ENCODE measurements at regions not wholly inside any gene's neighbourhood (a gene's known extent, or its start where the extent isn't known, plus 50 kb on each side); places are given as distances from the start of the nearest gene placed in this dataset.

- ChIA-PET POLR2A (no interaction called here), CTCF (interaction anchor here (0.6 kb wide), 1 partner anchor 10 kb away, joined by 5 read pairs; no protein-coding TSS in a partner anchor)
- in situ Hi-C loops (cut with HindIII; ENCODE audit: low pct_unique_long_range_greater_than_20kb, low sequenced_read_pairs) = no loop called here
- H3K9me3 ChIP-seq (ENCODE audit: control insufficient read depth, insufficient read depth, low read depth, low read length) = no peaks in the 10 kb centered on the region
- no TSS peak for BruUV-seq (replicated peaks)
- H3K27ac ChIP-seq (ENCODE audit: low read length) = no peak overlapping the region
- no peak overlapping the region for H3K4me3 ChIP-seq (ENCODE audit: low read depth in 2 of 2, low read length in 2 of 2)
- DNase-seq (ENCODE audit: low read depth, low spot score) (no peak), ATAC-seq (no peak)
- H3K36me3 ChIP-seq (ENCODE audit: control insufficient read depth, insufficient read depth, low read length) = no peaks in the 10 kb centered on the region
- intact Hi-C loops (cut with micrococcal nuclease; ENCODE audit: unreplicated experiment) = no loop called here
- TF ChIP-seq TCF7L2 (IDR thresholded peaks at IDR 0.05; ENCODE audit: low read depth, low read length) (no peak), POLR2AphosphoS5 (IDR thresholded peaks at IDR 0.05; ENCODE audit: low read depth, low read length) (no peak), CTCF (IDR thresholded peaks at IDR 0.05) (no peak), SIN3A (IDR thresholded peaks at IDR 0.05; ENCODE audit: borderline replicate concordance, insufficient read depth, low read depth, low read length) (no peak)
- TF ChIP-seq, protein P1, sequence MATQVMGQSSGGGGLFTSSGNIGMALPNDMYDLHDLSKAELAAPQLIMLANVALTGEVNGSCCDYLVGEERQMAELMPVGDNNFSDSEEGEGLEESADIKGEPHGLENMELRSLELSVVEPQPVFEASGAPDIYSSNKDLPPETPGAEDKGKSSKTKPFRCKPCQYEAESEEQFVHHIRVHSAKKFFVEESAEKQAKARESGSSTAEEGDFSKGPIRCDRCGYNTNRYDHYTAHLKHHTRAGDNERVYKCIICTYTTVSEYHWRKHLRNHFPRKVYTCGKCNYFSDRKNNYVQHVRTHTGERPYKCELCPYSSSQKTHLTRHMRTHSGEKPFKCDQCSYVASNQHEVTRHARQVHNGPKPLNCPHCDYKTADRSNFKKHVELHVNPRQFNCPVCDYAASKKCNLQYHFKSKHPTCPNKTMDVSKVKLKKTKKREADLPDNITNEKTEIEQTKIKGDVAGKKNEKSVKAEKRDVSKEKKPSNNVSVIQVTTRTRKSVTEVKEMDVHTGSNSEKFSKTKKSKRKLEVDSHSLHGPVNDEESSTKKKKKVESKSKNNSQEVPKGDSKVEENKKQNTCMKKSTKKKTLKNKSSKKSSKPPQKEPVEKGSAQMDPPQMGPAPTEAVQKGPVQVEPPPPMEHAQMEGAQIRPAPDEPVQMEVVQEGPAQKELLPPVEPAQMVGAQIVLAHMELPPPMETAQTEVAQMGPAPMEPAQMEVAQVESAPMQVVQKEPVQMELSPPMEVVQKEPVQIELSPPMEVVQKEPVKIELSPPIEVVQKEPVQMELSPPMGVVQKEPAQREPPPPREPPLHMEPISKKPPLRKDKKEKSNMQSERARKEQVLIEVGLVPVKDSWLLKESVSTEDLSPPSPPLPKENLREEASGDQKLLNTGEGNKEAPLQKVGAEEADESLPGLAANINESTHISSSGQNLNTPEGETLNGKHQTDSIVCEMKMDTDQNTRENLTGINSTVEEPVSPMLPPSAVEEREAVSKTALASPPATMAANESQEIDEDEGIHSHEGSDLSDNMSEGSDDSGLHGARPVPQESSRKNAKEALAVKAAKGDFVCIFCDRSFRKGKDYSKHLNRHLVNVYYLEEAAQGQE (IDR thresholded peaks at IDR 0.05; ENCODE audit: insufficient read depth in 1 of 2, low read depth in 2 of 2, low read length in 1 of 2) = no peak
- no peaks in the 10 kb centered on the region for H3K4me1 ChIP-seq (ENCODE audit: control insufficient read depth, insufficient read depth, low read length)
- no peaks in the 10 kb centered on the region for H3K27me3 ChIP-seq (ENCODE audit: control insufficient read depth, insufficient read depth, low read length)
Measured at GRCh38 chr2:6784291-6784690, 81.4 kb downstream of the CMPK2 start.

DNA sequence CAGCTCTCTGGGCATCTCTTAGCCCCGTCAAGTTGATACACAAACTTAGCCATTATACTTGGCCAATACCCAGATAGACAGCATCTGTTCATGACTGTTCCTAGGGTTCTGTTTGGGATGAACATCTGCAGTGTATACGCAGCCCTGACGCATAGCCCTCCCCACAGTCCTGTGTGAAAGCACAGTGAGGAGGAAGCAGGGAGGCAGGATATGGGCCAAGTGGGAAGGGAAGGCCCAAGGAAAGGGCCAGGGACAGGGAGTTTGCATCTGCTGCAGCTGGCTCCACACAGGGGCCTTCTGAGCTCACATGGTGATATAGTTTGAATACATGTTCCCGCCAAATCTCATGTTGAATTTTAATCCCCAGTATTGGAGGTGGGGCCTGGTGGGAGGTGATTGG lies 80.2 kb downstream of the CMPK2 start:
- intact Hi-C loops (cut with micrococcal nuclease; ENCODE audit: unreplicated experiment) (no loop called here), in situ Hi-C loops (cut with HindIII; ENCODE audit: low pct_unique_long_range_greater_than_20kb, low sequenced_read_pairs) (no loop called here)
- Histone ChIP-seq H3K27me3 (ENCODE audit: control insufficient read depth, insufficient read depth, low read length) (no peaks in the 10 kb centered on the region), H3K9me3 (ENCODE audit: control insufficient read depth, insufficient read depth, low read depth, low read length) (no peaks in the 10 kb centered on the region), H3K4me1 (ENCODE audit: control insufficient read depth, insufficient read depth, low read length) (no peaks in the 10 kb centered on the region), H3K4me3 (ENCODE audit: low read depth in 2 of 2, low read length in 2 of 2) (no peak overlapping the region), H3K36me3 (ENCODE audit: control insufficient read depth, insufficient read depth, low read length) (no peaks in the 10 kb centered on the region), H3K27ac (ENCODE audit: low read length) (no peak overlapping the region)
- ChIA-PET CTCF (interaction anchor here (0.6 kb wide), 1 partner anchor 25 kb away, joined by 3 read pairs; no protein-coding TSS in a partner anchor), POLR2A (no interaction called here)
- no peak for DNase-seq (ENCODE audit: low read depth, low spot score)
- TF ChIP-seq, protein P1 (IDR thresholded peaks at IDR 0.05; ENCODE audit: insufficient read depth in 1 of 2, low read depth in 2 of 2, low read length in 1 of 2) = no peak
- TF ChIP-seq TCF7L2 (IDR thresholded peaks at IDR 0.05; ENCODE audit: low read depth, low read length) (no peak), CTCF (IDR thresholded peaks at IDR 0.05) (no peak), POLR2AphosphoS5 (IDR thresholded peaks at IDR 0.05; ENCODE audit: low read depth, low read length) (no peak), SIN3A (IDR thresholded peaks at IDR 0.05; ENCODE audit: borderline replicate concordance, insufficient read depth, low read depth, low read length) (no peak)
- no peak for ATAC-seq
- BruUV-seq (replicated peaks) = no TSS peak
